ENCODE measurements at regions not wholly inside any gene's neighbourhood (a gene's known extent, or its start where the extent isn't known, plus 50 kb on each side); places are given as distances from the start of the nearest gene placed in this dataset.

- DNase-seq = no peak
Measured at GRCh38 chr5:8150791-8151190, 281.8 kb downstream of the MTRR start.

DNA sequence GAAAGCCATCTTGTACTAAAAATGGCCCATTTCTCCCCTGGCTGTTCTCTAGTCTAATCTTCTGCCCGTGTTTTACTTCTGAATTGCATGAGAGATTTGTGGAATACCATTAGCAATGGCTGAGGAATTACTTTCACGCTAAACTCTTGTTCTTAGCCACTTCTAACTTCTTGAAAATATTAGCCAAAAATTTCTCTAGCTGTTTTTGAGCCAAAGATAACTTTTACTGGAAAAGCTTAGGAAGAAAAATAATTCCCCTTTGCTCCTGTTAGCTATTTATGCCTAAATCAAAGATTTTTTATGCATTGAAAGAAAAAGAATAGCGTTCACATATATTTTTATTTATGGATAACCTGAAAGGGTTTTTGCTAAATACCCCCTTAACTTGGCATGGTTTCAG, 287.8 kb downstream of the MTRR start:
- no peak for DNase-seq

DNA sequence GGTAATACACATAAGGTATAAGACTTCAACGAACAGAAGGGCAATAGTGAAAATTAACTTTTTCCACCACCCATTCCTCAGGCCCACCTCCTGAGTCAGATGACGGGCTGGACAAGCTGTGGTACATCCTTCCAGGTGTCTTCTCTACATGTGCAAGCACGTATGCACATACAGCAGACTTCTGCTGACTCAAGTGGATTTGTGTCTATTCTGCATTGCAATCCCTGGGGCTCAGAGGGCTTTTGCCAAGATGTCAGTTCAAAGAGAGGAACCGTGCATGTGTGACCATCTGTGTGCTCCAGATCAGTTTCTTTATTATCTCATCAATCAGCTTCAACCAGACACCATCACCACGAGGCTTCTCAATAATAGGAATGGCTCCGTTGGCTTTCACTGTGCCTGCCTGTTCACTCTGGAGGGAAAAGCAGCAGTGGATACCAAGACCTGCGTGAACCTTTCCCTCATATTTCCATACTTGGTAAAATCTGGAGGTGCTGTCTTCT, 288.4 kb downstream of the MTRR start:
- no peak for DNase-seq

DNA sequence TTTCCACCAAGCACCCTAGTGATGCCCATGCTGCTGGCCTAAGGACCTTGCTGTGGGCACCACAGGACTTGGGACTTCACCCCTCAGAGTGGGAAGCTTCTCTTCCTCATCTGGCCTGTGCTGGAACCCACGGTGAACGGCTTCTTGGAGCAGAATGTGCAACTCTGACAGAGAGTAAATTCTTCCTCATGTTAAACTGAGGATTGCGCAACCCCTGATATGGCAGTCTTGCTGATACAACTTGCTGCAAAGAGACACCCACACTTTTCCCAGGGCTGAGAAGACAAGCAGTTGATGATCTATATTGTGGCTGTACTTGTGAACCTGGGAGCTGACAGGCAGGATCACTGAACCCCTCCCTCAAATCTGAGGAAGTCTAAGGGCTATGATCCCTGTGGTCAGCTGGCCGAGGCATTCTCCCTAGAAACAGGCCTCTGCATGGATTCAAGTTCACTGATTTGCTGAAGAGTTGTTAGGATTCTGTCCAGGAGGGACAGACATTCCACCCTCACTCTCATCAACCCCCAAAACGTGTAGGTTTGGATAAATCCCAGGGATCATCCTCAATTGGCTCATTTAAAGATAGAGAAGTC, 307.2 kb downstream of the MTRR start:
- no peak for DNase-seq

- DNase-seq = peak; percentile 29
Measured at GRCh38 chr5:8184455-8185063, 315.6 kb downstream of the MTRR start.

DNA sequence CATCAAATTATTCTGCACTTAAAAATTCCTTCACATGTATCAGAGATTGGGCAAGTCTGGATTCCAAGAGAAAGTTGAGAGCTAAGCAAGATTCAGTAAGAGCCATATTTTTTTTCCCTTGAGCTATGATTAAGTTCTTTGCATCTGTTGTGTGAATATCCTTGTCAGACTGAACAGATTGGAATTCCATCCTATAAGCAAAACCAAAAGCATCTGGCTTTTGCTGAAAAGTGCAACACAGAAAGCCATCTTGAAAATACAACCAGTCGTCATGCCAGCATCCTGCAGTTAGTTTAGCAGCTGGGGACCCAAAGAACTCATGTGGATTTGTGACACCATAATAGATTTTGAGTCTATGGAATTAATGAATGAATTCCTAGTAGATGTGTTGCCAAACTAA, 316.9 kb downstream of the MTRR start:
- no peak for DNase-seq

DNA sequence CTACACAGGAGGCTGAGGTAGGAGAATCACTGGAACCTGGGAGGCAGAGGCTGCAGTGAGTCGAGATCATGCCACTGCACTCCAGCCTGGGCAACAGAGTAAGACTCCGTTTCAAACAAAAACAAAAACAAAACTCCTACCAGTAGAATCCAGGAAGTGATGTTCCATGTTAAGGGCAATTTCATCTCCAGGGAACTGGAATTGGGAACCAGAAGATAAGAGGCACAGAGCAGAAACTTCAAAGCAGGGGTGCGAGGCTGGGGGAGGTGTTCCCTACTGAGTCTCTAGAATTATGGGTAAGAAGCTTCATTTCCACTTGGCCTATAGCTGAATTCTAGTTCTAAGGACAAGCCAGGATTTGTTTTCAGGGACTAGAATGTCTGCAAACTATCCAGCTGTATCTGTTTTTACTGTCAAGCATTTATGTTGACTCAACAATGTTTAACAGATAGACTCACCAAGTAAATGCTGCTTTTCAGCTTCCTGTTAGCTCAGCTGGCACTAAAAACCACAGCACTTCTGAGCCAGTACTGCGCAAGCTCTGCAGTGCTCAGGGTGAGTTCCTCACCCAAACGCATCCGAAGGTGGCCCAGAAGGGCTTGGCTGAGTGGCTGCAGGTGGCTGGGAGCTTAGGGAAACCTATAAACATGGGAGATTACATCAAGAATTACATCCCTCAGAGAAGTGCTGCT, 320.1 kb downstream of the MTRR start:
- no peak for DNase-seq

DNA sequence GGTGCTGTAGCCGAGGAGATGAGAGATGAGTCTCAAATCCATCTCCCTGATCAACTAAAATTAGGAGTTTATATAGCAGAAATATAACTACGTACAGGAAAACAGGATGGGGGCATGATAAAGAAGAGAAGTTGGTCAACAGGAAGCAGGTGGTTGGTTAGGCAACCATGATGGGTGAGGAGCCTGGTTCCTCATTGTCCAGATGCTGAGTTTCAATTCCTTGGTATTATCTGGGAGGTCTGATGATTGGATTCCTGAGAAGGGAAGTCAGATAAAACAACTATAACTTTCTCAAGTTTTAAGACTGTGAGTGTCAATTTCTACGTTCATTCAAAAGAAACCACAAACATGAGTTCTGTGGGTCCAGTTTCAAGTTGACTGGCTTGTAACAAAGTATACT, 323.9 kb downstream of the MTRR start:
- no peak for DNase-seq

DNA sequence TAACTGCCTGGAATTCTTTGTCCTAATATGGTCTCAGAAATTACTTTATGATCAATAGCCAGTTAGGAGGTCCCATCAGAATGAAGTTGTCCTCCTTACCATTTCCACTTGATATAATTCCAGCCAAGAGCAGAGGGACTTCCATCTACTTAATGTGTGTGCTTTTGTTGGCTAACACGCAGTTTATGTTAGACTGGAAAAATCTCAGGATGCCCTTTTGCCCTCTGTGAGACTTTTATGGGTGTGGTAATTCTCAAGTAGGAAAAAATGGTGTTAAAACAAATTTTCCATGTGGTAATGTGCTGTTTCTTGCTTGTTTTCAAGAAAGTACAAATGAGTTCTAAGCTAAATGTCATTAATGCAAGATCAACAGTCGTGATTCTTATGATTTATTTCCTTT, 327.1 kb downstream of the MTRR start:
- no peak for DNase-seq

DNA sequence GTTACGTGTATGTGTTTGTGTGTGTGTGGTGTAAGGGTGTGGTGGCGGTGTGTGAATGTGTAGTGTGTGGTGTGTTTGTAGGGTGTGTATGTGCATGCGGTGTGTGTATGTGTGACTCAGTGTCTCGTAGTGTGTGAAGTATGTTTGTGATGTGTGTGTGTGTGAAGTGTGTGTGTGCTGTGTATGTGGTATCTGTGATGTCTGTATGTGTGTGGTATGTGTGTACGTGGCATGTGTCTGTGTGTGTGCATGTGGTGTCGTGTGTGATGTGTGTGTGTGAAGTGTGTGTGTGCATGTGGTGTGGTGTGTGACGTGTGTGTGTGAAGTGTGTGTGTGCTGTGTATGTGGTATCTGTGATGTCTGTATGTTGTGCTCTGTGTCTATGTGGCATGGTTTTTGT, 339.4 kb downstream of the MTRR start:
- no peak for DNase-seq

DNA sequence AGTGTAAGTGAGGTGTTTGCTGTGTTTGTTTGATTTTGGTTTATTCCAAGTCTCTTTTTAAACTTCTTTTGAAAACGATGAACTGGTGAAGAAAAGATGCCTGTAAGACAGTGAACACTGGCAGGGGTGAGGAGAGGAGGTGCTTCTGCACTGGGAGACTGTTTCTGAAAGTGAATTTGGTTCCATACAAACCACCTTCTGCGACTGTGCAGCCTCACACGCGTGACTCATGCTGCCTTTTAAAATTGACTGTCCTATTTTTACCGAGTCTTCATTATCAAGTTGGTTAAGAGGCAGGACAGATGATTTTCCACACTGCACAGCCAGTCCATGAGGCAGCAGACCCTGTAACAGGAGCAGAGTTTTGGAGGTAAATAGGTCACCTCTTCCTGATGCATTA, 340.6 kb downstream of the MTRR start:
- no peak for DNase-seq

- no peak for DNase-seq
Measured at GRCh38 chr5:8213701-8214240, 344.8 kb downstream of the MTRR start.

DNA sequence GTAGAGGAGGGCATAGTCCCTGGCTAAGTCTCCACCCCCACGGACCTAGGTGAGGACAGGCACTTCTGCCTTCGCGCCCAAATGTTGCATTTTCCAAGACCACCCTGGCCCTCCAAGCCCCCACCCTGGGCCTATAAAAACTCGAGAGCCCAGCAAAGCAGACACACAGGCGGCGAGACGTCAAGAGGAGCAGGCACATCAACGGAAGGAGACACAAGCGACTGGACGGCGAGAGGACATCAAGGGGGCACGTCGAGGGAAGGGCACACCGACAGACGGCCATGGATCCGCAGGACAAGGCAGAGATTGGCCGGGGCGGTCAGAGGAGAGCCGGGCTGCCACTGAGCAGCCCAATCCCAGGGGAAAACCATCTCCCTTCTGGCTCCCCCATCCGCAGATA, 348.0 kb downstream of the MTRR start:
- DNase-seq = no peak

GRCh38 chr5:8226148-8226547, 357.2 kb downstream of the MTRR start:
- no peak for DNase-seq

DNA sequence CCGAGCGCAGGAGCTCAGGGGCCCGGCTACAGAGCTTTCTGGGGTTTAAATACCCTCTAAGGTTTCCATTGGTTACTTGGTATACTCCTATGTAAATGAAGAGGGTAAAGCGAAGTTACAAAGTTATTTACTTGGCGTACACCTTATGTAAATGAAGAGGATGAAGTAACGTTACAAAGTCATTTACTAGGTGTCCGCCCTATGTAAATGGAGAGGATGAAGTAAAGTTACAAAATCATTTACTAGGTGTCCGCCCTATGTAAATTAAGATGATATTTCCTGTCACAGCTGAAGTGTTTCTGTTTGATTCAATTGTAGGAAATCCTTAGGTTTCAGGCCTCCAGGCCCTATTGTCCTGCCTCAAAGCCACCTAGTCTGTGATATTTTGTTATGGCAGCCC, 358.2 kb downstream of the MTRR start:
- no peak for DNase-seq

DNA sequence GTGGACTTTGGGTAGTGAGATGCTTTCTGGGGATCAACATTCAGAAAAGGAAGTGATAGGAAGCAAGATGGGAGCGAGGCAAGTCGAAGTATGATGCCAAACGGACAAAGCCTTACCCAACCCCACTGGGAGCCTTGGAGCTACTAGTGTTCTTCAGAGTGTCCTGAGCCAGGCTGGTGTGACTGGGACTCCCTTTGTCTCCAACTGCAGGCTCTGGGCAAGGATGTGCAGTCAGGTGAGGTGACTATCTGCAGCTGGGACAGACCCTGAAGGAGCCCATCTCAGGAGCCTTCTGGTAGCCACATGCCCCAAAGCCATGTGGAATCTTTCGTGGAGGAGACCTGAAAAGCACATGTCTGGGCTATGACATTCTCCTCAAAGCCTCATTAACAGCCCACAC, 360.6 kb downstream of the MTRR start:
- DNase-seq = no peak

DNA sequence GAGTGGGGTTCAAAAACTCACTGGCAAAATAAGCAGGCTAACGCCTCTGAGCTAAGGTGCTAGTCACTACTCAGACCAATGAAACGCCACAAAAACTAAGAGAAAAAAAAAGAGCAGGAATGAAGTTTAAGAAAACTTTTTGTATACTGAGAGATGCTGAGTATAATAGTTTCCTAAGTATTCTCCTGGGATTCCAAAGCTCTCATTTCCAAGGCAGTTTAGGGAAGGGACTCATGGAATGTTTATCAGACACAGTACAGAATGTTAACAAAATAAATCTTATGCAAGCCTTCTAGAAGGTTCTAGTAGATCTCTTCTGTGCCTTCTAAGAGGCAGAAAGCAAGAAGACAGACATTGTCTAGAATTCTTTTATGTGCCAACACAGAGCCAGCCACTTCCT, 361.9 kb downstream of the MTRR start:
- no peak for DNase-seq

DNA sequence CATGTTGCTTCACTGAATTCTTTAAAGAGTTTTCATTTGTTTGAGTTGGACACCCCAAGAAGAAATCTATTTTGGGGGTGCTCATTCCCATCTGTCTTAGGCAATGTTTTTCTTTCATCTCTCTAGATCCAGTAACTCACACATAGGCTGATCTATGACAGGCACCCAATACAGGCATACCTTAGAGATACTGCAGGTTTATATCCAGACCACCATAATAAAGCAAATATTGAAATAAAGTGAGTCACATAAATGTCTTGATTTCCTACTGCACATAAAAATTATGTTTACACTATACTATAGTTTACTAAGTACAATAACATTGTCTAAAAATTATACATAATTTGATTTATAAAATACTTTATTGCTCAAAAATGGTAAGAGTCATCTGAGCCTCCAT, 364.5 kb downstream of the MTRR start:
- DNase-seq = no peak

- no peak for DNase-seq
Measured at GRCh38 chr5:8234179-8234770, 365.3 kb downstream of the MTRR start.

GRCh38 chr5:8238080-8238479, 369.1 kb downstream of the MTRR start:
- DNase-seq = no peak

DNA sequence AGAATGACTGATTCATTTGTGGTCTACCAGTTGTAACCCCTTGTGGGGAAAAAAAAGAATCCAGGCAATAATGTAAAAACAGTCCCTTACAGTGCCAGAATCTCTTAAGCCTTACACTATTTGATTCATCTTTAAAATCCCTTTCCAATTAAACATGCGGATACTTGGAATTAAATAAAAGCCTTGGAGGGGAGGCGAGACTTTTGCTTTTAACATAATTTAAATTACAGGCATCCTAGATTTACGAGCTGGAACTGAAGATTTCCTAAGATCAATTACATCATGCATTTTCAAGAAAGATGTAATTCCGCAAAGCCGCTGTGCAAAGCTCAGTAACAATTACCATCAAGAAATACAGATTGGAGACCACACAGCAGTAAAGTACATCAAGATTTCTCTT, 370.2 kb downstream of the MTRR start:
- DNase-seq = no peak

- DNase-seq = no peak
Measured at GRCh38 chr5:8239646-8240045, 370.7 kb downstream of the MTRR start.

DNA sequence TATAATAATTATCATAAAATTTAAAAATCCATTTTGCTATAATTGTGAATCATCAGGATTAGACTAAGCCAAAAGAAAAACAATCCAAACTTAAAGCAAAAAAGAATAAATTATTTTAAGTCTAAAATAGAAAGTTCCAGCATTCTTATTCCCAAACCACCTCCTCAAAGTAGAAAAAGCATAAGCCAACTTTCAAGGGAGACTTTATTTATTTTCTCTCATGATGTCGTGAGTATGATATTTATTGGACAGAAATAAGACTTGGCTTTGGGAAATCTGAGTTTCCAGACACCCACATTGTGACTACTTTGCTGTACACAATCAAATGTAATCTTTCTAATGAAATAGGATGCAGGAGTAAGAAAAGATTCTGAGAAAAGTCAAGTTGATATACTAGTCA, 372.1 kb downstream of the MTRR start:
- DNase-seq = no peak

- DNase-seq = no peak
Measured at GRCh38 chr5:8241558-8241957, 372.6 kb downstream of the MTRR start.

All from stimulated activated CD4-positive, alpha-beta T cell treated with anti-CD3 and anti-CD28 coated beads, Interleukin-4, amount 100 ng/mL, for 1 hour (primary cell).